Right atrium auricular region (tissue), 2 donors: ENCODE measurements at regions not wholly inside any gene's neighbourhood (a gene's known extent, or its start where the extent isn't known, plus 50 kb on each side); places are given as distances from the start of the nearest gene placed in this dataset.
"Not testable (repeated sequence)": the region's sequence is repeated elsewhere in the genome, so short reads cannot be mapped to it uniquely, and the experiment has no call there.

Source experiments
- DNase-seq: peaks from one replicate; pipeline ENCODE4 v3.0.0-alpha.2; 2019; ENCODE audit warnings: low spot score
- H3K27ac ChIP-seq, 2 donors: fragments of 200-600 bp; sonication (generic); 1 replicate in 1 of 2; 2 replicates in 1 of 2; pipeline ENCODE4 v1.5.1; 2016 to 2019
- H3K27me3 ChIP-seq, 2 donors: fragments of 200-600 bp; sonication (generic); one replicate each; pipeline versions ENCODE4 v1.5.1 to v1.6.0; 2017 to 2019
- H3K36me3 ChIP-seq: fragments of 200-600 bp; sonication (generic); one replicate; pipeline ENCODE4 v1.5.1; 2016
- H3K4me1 ChIP-seq, 2 donors: fragments of 200-600 bp; sonication (generic); one replicate each; pipeline versions ENCODE4 v1.5.1 to v1.6.0; 2017 to 2019
- H3K4me3 ChIP-seq, 2 donors: fragments of 200-600 bp; sonication (generic); 1 replicate in 1 of 2; 2 replicates in 1 of 2; pipeline ENCODE4 v1.5.1; 2017 to 2019; ENCODE audit warnings: mild to moderate bottlenecking in 1 of 2, moderate library complexity in 1 of 2
- H3K9me3 ChIP-seq, 2 donors: fragments of 200-600 bp; sonication (generic); one replicate each; pipeline ENCODE4 v1.5.1; 2019
- TF ChIP-seq, protein P1 (sequence below), 2 donors: fragments of 200-600 bp; sonication (generic); IDR thresholded peaks; one replicate each; pipeline ENCODE4 v1.5.1; 2019; ENCODE audit warnings: antibody characterized with exemption in 2 of 2

DNA sequence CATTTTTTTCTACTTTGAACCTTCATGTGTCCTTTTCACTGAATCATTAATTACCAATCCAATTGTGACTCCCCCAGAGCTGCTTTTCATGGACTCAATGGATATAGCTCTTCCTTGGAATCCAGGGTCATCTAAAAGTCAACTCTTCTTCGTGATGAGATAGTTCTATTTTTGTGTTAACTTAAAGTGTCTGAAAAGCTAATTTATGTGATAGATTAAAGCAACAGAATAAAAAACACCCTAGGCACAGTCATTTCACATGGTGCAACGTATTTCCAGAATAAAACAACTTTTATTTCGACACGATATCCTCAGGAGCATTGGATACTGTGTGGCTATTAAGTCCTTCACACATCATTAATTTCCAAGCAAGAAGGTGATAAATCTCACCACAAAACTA lies 250.6 kb upstream of the SPHKAP start:
- no peak overlapping the region for H3K4me3 ChIP-seq
- no peak overlapping the region for H3K27ac ChIP-seq
- peaks cover 0 to 15% of the 10 kb centered on the region in 2 donors for H3K9me3 ChIP-seq
- TF ChIP-seq, protein P1, sequence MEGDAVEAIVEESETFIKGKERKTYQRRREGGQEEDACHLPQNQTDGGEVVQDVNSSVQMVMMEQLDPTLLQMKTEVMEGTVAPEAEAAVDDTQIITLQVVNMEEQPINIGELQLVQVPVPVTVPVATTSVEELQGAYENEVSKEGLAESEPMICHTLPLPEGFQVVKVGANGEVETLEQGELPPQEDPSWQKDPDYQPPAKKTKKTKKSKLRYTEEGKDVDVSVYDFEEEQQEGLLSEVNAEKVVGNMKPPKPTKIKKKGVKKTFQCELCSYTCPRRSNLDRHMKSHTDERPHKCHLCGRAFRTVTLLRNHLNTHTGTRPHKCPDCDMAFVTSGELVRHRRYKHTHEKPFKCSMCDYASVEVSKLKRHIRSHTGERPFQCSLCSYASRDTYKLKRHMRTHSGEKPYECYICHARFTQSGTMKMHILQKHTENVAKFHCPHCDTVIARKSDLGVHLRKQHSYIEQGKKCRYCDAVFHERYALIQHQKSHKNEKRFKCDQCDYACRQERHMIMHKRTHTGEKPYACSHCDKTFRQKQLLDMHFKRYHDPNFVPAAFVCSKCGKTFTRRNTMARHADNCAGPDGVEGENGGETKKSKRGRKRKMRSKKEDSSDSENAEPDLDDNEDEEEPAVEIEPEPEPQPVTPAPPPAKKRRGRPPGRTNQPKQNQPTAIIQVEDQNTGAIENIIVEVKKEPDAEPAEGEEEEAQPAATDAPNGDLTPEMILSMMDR (IDR thresholded peaks at IDR 0.05): no peak
- H3K4me1 ChIP-seq: no peaks in the 10 kb centered on the region
- DNase-seq: no peak
- H3K36me3 ChIP-seq: no peaks in the 10 kb centered on the region
- no peaks in the 10 kb centered on the region for H3K27me3 ChIP-seq

GRCh38 chr2:228430986-228431385 lies 249.5 kb upstream of the SPHKAP start:
- no peaks in the 10 kb centered on the region for H3K36me3 ChIP-seq
- H3K4me3 ChIP-seq: no peak overlapping the region
- H3K27me3 ChIP-seq: no peaks in the 10 kb centered on the region
- H3K9me3 ChIP-seq: peaks cover 0 to 18% of the 10 kb centered on the region in 2 donors
- H3K4me1 ChIP-seq: no peaks in the 10 kb centered on the region
- no peak overlapping the region for H3K27ac ChIP-seq
- TF ChIP-seq, protein P1 (IDR thresholded peaks at IDR 0.05): no peak
- DNase-seq: no peak

GRCh38 chr2:228426502-228427216 lies 245.2 kb upstream of the SPHKAP start:
- DNase-seq: no peak
- Histone ChIP-seq H3K27me3 (no peaks in the 10 kb centered on the region), H3K36me3 (no peaks in the 10 kb centered on the region), H3K4me1 (no peaks in the 10 kb centered on the region), H3K4me3 (no peak overlapping the region), H3K9me3 (peaks cover 0 to 18% of the 10 kb centered on the region in 2 donors), H3K27ac (peak overlapping the region in 1 of 2 donors; percentile 67)
- TF ChIP-seq, protein P1 (IDR thresholded peaks at IDR 0.05): no peak

- H3K9me3 ChIP-seq: peaks cover 0 to 18% of the 10 kb centered on the region in 2 donors
- not testable (repeated sequence) for H3K27me3 ChIP-seq, H3K4me1 ChIP-seq, H3K36me3 ChIP-seq, DNase-seq, H3K27ac ChIP-seq, H3K4me3 ChIP-seq
Measured at GRCh38 chr2:228425411-228426060, 244.0 kb upstream of the SPHKAP start.

- Histone ChIP-seq H3K9me3 (no peaks in the 10 kb centered on the region), H3K27ac (no peak overlapping the region), H3K36me3 (no peaks in the 10 kb centered on the region), H3K27me3 (no peaks in the 10 kb centered on the region), H3K4me3 (no peak overlapping the region), H3K4me1 (no peaks in the 10 kb centered on the region)
- DNase-seq: no peak
- TF ChIP-seq, protein P1 (IDR thresholded peaks at IDR 0.05): no peak
Measured at GRCh38 chr2:228417956-228418355, 236.5 kb upstream of the SPHKAP start.

DNA sequence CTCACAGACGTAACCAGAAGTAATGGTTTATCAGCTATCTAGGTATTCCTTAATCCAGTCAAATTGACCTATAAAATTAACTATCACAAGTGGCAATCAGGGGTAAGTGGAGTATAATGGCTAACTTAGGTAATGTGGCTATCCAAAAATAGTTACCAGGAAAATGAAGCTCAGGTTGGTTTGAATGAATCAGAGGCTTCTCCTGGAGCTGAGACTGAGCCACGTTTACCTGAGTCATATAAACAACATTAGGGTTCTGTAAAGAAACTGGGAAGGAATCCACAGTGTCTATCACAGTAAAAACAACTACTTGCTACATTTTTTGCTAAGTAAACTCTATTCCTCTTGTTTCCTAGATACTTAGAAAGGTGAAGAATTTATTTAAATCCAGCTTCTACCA lies 236.0 kb upstream of the SPHKAP start:
- Histone ChIP-seq H3K27ac (no peak overlapping the region), H3K4me1 (no peaks in the 10 kb centered on the region), H3K36me3 (no peaks in the 10 kb centered on the region), H3K27me3 (no peaks in the 10 kb centered on the region), H3K4me3 (no peak overlapping the region), H3K9me3 (no peaks in the 10 kb centered on the region)
- TF ChIP-seq, protein P1 (IDR thresholded peaks at IDR 0.05): no peak
- no peak for DNase-seq
